Neural progenitor cell (in vitro differentiated cells): ENCODE measurements at regions not wholly inside any gene's neighbourhood (a gene's known extent, or its start where the extent isn't known, plus 50 kb on each side); places are given as distances from the start of the nearest gene placed in this dataset.

Experiments
- EZH2 ChIP-seq: fragments of 200-600 bp; sonication (generic); IDR thresholded peaks from 2 replicates; pipeline ENCODE4 v1.6.1; 2017; ENCODE audit warnings: antibody characterized with exemption, mild to moderate bottlenecking, moderate library complexity
- EZH2phosphoT487 ChIP-seq: fragments of 200-600 bp; sonication (generic); IDR thresholded peaks from 2 replicates; pipeline ENCODE4 v1.6.1; 2017; ENCODE audit warnings: antibody characterized with exemption
- TF ChIP-seq, protein P1 (sequence below): fragments of 200-600 bp; sonication (generic); IDR thresholded peaks from 2 replicates; pipeline ENCODE4 v1.5.1; 2017; ENCODE audit warnings: antibody characterized with exemption, mild to moderate bottlenecking

DNA sequence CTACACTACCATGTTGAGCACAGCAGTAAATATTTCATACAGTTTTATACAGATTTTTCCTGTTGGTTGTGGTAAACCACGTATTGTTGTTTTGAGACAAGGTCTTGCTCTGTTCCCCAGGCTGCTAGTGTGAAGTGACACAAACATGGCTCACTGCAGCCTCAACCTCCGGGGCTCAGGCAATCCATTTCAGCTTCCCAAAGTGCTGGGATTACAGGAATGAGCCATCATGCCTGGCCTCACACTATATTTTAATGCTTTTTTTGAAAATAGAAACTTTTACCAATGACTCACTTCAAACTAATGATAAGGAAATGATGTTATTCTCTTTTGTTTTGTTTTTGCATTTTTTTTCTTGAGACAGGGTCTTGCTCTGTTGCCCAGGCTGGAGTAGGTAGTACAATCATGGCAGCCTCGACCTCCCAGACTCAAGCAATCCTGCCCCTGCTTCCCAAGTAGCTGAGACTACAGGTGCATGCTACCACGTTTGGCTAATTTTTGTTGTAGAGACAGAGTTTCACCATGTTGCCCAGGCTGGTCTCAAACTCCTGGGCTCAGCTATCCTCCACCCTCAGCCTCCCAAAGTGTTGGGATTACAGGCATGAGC is 210.6 kb downstream of the TPST1 start:
- TF ChIP-seq EZH2: no peak
- TF ChIP-seq, protein P1, sequence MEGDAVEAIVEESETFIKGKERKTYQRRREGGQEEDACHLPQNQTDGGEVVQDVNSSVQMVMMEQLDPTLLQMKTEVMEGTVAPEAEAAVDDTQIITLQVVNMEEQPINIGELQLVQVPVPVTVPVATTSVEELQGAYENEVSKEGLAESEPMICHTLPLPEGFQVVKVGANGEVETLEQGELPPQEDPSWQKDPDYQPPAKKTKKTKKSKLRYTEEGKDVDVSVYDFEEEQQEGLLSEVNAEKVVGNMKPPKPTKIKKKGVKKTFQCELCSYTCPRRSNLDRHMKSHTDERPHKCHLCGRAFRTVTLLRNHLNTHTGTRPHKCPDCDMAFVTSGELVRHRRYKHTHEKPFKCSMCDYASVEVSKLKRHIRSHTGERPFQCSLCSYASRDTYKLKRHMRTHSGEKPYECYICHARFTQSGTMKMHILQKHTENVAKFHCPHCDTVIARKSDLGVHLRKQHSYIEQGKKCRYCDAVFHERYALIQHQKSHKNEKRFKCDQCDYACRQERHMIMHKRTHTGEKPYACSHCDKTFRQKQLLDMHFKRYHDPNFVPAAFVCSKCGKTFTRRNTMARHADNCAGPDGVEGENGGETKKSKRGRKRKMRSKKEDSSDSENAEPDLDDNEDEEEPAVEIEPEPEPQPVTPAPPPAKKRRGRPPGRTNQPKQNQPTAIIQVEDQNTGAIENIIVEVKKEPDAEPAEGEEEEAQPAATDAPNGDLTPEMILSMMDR: no peak
- no peak for TF ChIP-seq EZH2phosphoT487
